ENCODE measurements at regions not wholly inside any gene's neighbourhood (a gene's known extent, or its start where the extent isn't known, plus 50 kb on each side); places are given as distances from the start of the nearest gene placed in this dataset.

DNA sequence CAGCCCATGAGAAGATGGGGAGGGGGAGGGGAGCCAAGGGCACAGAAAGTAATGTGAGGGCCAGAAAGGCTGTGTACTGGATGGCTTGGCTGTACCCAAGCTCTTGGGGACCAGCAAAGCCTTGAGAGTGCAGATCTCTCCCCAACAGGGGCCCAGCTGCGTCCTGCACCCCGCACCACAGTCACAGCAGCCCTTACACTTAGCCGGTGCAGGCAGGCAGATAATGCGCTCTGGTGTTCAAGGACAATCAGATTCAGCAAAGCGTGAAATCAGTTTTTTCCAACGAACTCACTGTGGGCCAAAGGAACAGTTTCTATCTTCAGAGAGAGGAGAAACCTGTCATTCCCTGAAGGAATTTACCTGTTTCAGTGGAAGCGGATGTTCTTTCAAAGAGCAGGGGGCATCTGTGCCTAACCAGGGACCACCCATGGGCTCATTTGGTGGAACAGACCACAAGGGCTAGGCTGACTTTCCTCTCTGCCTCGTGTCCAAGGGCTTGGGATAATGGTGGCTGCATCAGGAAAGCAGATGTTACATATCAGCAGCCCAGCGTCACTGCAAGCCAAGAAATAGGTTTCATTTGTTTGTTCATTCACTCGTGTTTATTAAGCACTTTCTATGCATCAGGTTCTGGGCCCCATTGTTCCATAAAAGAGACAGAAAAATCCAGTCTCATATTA is 81.2 kb upstream of the SPON1 start:
- no peak overlapping the region for H3K4me3 ChIP-seq
- no peaks in the 10 kb centered on the region for H3K36me3 ChIP-seq
- no peak for DNase-seq (ENCODE audit: low spot score in 2 of 2)
- no peak overlapping the region for H3K27ac ChIP-seq
- no peaks in the 10 kb centered on the region for H3K4me1 ChIP-seq
- TF ChIP-seq, protein P1, sequence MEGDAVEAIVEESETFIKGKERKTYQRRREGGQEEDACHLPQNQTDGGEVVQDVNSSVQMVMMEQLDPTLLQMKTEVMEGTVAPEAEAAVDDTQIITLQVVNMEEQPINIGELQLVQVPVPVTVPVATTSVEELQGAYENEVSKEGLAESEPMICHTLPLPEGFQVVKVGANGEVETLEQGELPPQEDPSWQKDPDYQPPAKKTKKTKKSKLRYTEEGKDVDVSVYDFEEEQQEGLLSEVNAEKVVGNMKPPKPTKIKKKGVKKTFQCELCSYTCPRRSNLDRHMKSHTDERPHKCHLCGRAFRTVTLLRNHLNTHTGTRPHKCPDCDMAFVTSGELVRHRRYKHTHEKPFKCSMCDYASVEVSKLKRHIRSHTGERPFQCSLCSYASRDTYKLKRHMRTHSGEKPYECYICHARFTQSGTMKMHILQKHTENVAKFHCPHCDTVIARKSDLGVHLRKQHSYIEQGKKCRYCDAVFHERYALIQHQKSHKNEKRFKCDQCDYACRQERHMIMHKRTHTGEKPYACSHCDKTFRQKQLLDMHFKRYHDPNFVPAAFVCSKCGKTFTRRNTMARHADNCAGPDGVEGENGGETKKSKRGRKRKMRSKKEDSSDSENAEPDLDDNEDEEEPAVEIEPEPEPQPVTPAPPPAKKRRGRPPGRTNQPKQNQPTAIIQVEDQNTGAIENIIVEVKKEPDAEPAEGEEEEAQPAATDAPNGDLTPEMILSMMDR (IDR thresholded peaks at IDR 0.05) = no peak
- TF ChIP-seq EP300 (IDR thresholded peaks at IDR 0.05) (no peak), POLR2AphosphoS5 (IDR thresholded peaks at IDR 0.05) (no peak), POLR2A (IDR thresholded peaks at IDR 0.05) (no peak)
- 82% methylated on average over 10 of the region's 10 CpGs for WGBS
- no peaks in the 10 kb centered on the region for H3K9me3 ChIP-seq
- H3K27me3 ChIP-seq = no peaks in the 10 kb centered on the region

DNA sequence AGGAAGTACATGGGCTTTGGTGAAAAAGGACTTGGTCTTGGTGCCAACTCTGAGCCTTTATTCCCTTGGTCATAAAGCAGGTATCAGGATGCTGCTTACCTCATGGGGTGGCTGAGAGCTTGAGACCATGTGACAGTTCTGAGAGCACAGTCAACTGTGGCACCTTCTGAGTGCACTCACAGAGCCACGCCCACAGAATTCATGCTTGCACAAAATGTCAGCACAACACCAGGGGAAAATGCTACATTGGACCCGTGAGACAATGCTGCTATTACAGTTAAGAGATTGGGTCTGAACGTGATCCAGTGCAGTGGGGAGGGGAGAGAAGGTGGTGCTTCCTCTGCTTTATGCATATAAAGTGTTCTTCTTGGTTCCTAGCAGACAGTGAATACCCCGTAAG is 79.5 kb upstream of the SPON1 start:
- Histone ChIP-seq H3K27me3 (no peaks in the 10 kb centered on the region), H3K4me3 (no peak overlapping the region), H3K36me3 (no peaks in the 10 kb centered on the region), H3K9me3 (no peaks in the 10 kb centered on the region), H3K27ac (no peak overlapping the region), H3K4me1 (no peaks in the 10 kb centered on the region)
- WGBS = 61% methylated on average over 4 of the region's 4 CpGs
- no peak for TF ChIP-seq POLR2A (IDR thresholded peaks at IDR 0.05)
- no peak for TF ChIP-seq POLR2AphosphoS5 (IDR thresholded peaks at IDR 0.05)
- TF ChIP-seq EP300 (IDR thresholded peaks at IDR 0.05) = no peak
- TF ChIP-seq, protein P1 (IDR thresholded peaks at IDR 0.05) = no peak
- no peak for DNase-seq (ENCODE audit: low spot score in 2 of 2)

DNA sequence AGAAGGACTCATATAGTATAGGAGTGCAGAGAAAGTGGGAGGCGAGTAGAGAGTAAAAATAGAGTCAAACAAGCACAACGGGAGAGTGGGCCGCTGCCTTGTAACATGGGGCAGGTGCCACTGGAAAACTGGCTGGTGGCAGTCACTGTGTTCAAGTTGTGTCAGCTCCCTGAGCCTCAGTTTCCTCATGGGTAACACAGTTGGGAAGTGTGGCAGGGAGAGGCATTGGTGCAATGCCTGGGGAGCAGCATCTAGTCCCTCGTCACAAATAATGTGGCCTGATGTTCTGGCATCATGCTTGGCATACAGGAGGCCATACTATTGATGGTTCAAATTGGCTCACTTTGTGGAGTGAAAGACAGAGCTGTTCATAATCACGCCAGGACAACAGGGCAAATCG is 78.9 kb upstream of the SPON1 start:
- TF ChIP-seq, protein P1 (IDR thresholded peaks at IDR 0.05) = no peak
- TF ChIP-seq EP300 (IDR thresholded peaks at IDR 0.05) = no peak
- no peak for TF ChIP-seq POLR2AphosphoS5 (IDR thresholded peaks at IDR 0.05)

DNA sequence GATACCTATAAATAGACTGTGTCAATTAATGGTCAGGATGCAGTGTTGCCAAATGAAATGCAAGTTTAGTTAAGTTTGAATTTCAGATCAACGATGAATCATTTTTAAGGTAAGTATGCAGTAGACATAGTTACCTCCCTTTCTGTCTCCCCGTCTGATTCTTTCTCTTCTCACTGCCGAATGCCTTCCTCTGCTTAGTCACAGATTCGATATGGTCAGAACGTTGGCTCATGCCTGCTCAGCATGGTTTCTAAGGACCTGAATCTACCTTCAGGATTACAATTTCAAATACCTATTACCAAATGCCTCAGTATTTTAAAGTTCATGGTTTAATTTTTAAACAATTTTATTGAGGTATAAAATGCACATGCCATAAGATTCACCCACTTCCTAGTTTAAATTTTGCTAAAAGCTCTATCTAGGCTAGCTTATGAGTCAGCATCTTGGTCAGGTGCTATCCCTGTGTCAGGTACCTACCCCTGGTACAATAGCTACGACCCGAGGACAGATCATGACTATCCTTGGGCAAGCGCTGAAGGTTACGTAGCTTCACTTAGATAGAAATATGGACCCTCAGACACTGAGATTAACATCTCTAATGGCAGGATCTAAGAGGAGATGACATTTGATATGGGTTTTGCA is 78.2 kb upstream of the SPON1 start:
- WGBS = 79% methylated on average over 9 of the region's 9 CpGs
- Histone ChIP-seq H3K4me1 (no peaks in the 10 kb centered on the region), H3K9me3 (no peaks in the 10 kb centered on the region), H3K27ac (no peak overlapping the region), H3K36me3 (no peaks in the 10 kb centered on the region), H3K27me3 (no peaks in the 10 kb centered on the region), H3K4me3 (no peak overlapping the region)
- DNase-seq (ENCODE audit: low spot score in 2 of 2) = no peak
- TF ChIP-seq POLR2A (IDR thresholded peaks at IDR 0.05) (no peak), POLR2AphosphoS5 (IDR thresholded peaks at IDR 0.05) (no peak), EP300 (IDR thresholded peaks at IDR 0.05) (no peak)
- TF ChIP-seq, protein P1 (IDR thresholded peaks at IDR 0.05) = no peak

More for the DNA sequence above, 78.9 kb upstream of the SPON1 start:
- Histone ChIP-seq H3K9me3 (no peaks in the 10 kb centered on the region), H3K36me3 (no peaks in the 10 kb centered on the region), H3K4me1 (no peaks in the 10 kb centered on the region), H3K27me3 (no peaks in the 10 kb centered on the region), H3K4me3 (no peak overlapping the region), H3K27ac (no peak overlapping the region)
- WGBS = 83% methylated on average over 5 of the region's 6 CpGs
- DNase-seq (ENCODE audit: low spot score in 2 of 2) = no peak

DNA sequence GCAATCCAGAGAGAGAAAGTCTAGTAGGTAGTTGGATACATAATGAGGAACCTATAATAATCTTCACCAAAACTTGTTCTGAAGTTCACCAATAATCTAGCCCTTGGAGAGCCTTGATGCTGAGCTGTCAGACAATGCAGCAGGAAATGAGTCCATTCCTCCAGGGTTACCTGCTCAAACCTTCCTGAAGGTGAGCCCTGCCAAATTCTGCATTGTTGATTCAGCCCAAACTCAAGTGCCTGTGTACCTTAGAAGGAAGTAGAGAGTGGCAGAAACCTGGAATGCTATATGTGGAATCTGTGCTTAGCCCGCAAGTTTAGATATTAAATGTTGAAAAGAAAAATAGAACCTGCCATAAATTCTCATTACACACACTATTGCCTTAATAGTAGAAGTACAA is 77.4 kb upstream of the SPON1 start:
- no peaks in the 10 kb centered on the region for H3K36me3 ChIP-seq
- H3K9me3 ChIP-seq = no peaks in the 10 kb centered on the region
- WGBS = 79% methylated on average over 1 of the region's 1 CpG
- no peak for DNase-seq (ENCODE audit: low spot score in 2 of 2)
- no peaks in the 10 kb centered on the region for H3K27me3 ChIP-seq
- TF ChIP-seq POLR2AphosphoS5 (IDR thresholded peaks at IDR 0.05) (no peak), EP300 (IDR thresholded peaks at IDR 0.05) (no peak), POLR2A (IDR thresholded peaks at IDR 0.05) (no peak)
- TF ChIP-seq, protein P1 (IDR thresholded peaks at IDR 0.05) = no peak
- no peak overlapping the region for H3K27ac ChIP-seq
- no peaks in the 10 kb centered on the region for H3K4me1 ChIP-seq
- H3K4me3 ChIP-seq = no peak overlapping the region
